Fibroblast of the conjunctiva (primary cell): ENCODE measurements at regions not wholly inside any gene's neighbourhood (a gene's known extent, or its start where the extent isn't known, plus 50 kb on each side); places are given as distances from the start of the nearest gene placed in this dataset.

Source experiments
- DNase-seq: peaks from one replicate; pipeline ENCODE4 v3.0.0-alpha.2; 2010; ENCODE audit warnings: low read depth

GRCh38 chr12:61780435-61780834 lies 479.8 kb upstream of the USP15 start:
- DNase-seq, result no peak

- no peak for DNase-seq
Observed at GRCh38 chr12:61781021-61781581, 479.1 kb upstream of the USP15 start.

GRCh38 chr12:61796846-61797245 lies 463.4 kb upstream of the USP15 start:
- DNase-seq, result no peak

GRCh38 chr12:61797266-61797665 lies 462.9 kb upstream of the USP15 start:
- no peak for DNase-seq

- no peak for DNase-seq
Observed at GRCh38 chr12:61798778-61799177, 461.4 kb upstream of the USP15 start.

GRCh38 chr12:61804301-61804700 lies 455.9 kb upstream of the USP15 start:
- no peak for DNase-seq

- no peak for DNase-seq
Observed at GRCh38 chr12:61808856-61809255, 451.3 kb upstream of the USP15 start.

GRCh38 chr12:61810486-61810885 lies 449.7 kb upstream of the USP15 start:
- no peak for DNase-seq

- DNase-seq, result no peak
Observed at GRCh38 chr12:61821381-61821780, 438.8 kb upstream of the USP15 start.

GRCh38 chr12:61823102-61823501 lies 437.1 kb upstream of the USP15 start:
- DNase-seq, result no peak

GRCh38 chr12:61846765-61847164 lies 413.4 kb upstream of the USP15 start:
- DNase-seq, result no peak

- no peak for DNase-seq
Observed at GRCh38 chr12:61848893-61849292, 411.3 kb upstream of the USP15 start.

GRCh38 chr12:61853945-61854344 lies 406.3 kb upstream of the USP15 start:
- no peak for DNase-seq

GRCh38 chr12:61854902-61855301 lies 405.3 kb upstream of the USP15 start:
- DNase-seq, result no peak

GRCh38 chr12:61857968-61858367 lies 402.2 kb upstream of the USP15 start:
- no peak for DNase-seq

- no peak for DNase-seq
Observed at GRCh38 chr12:61860451-61860850, 399.8 kb upstream of the USP15 start.

- DNase-seq, result no peak
Observed at GRCh38 chr12:61862986-61863385, 397.2 kb upstream of the USP15 start.

- DNase-seq, result no peak
Observed at GRCh38 chr12:61863811-61864210, 396.4 kb upstream of the USP15 start.

- DNase-seq, result no peak
Observed at GRCh38 chr12:61869796-61870195, 390.4 kb upstream of the USP15 start.

- DNase-seq, result no peak
Observed at GRCh38 chr12:61870658-61871484, 389.3 kb upstream of the USP15 start.

- no peak for DNase-seq
Observed at GRCh38 chr12:61871485-61871810, 388.8 kb upstream of the USP15 start.

GRCh38 chr12:61879229-61879628 lies 381.0 kb upstream of the USP15 start:
- no peak for DNase-seq

GRCh38 chr12:61880186-61880585 lies 380.0 kb upstream of the USP15 start:
- no peak for DNase-seq

- DNase-seq, result peak; percentile 1
Observed at GRCh38 chr12:61891632-61892031, 368.6 kb upstream of the USP15 start.
